ENCODE measurements at regions not wholly inside any gene's neighbourhood (a gene's known extent, or its start where the extent isn't known, plus 50 kb on each side); places are given as distances from the start of the nearest gene placed in this dataset.

GRCh38 chr5:4383102-4383501 lies 757.0 kb upstream of the ADAMTS16 start:
- Histone ChIP-seq H3K4me3 (no peak overlapping the region), H3K4me1 (no peaks in the 10 kb centered on the region), H3K27me3 (no peaks in the 10 kb centered on the region), H3K9me3 (no peaks in the 10 kb centered on the region), H3K36me3 (no peaks in the 10 kb centered on the region), H3K27ac (no peak overlapping the region)
- DNase-seq, result no peak
- 41% methylated on average over 4 of the region's 4 CpGs for WGBS (ENCODE audit: insufficient coverage, low coverage, low lambda C conversion rate, missing lambda C conversion rate)
- no peak for ATAC-seq
- no peak for TF ChIP-seq POLR2A (IDR thresholded peaks at IDR 0.05)
- no peak for TF ChIP-seq CTCF (IDR thresholded peaks at IDR 0.05)
- intact Hi-C loops (cut with DNase I), result no loop called here

GRCh38 chr5:4383518-4384198 lies 756.5 kb upstream of the ADAMTS16 start:
- DNase-seq (no peak), ATAC-seq (no peak)
- intact Hi-C loops (cut with DNase I), result no loop called here
- no peaks in the 10 kb centered on the region for H3K27me3 ChIP-seq
- H3K4me1 ChIP-seq, result no peaks in the 10 kb centered on the region
- no peak for TF ChIP-seq CTCF (IDR thresholded peaks at IDR 0.05)
- no peak for TF ChIP-seq POLR2A (IDR thresholded peaks at IDR 0.05)
- WGBS (ENCODE audit: insufficient coverage, low coverage, low lambda C conversion rate, missing lambda C conversion rate), result 48% methylated on average over 7 of the region's 7 CpGs
- H3K27ac ChIP-seq, result no peak overlapping the region
- H3K36me3 ChIP-seq, result no peaks in the 10 kb centered on the region
- no peak overlapping the region for H3K4me3 ChIP-seq
- no peaks in the 10 kb centered on the region for H3K9me3 ChIP-seq

- H3K9me3 ChIP-seq, result no peaks in the 10 kb centered on the region
- H3K4me3 ChIP-seq, result no peak overlapping the region
- no peaks in the 10 kb centered on the region for H3K4me1 ChIP-seq
- ATAC-seq (no peak), DNase-seq (no peak)
- H3K27me3 ChIP-seq, result no peaks in the 10 kb centered on the region
- intact Hi-C loops (cut with DNase I), result no loop called here
- 48% methylated on average over 6 of the region's 6 CpGs for WGBS (ENCODE audit: insufficient coverage, low coverage, low lambda C conversion rate, missing lambda C conversion rate)
- no peaks in the 10 kb centered on the region for H3K36me3 ChIP-seq
- no peak overlapping the region for H3K27ac ChIP-seq
- TF ChIP-seq CTCF (IDR thresholded peaks at IDR 0.05) (no peak), POLR2A (IDR thresholded peaks at IDR 0.05) (no peak)
These were observed 755.5 kb upstream of the ADAMTS16 start for GRCh38 chr5:4384649-4385048.

GRCh38 chr5:4386152-4386551 lies 754.0 kb upstream of the ADAMTS16 start:
- 50% methylated on average over 1 of the region's 1 CpG for whole genome bisulfite sequencing (ENCODE audit: insufficient coverage, low coverage, low lambda C conversion rate, missing lambda C conversion rate)
- H3K9me3 ChIP-seq, result no peaks in the 10 kb centered on the region
- TF ChIP-seq CTCF (IDR thresholded peaks at IDR 0.05) (no peak), POLR2A (IDR thresholded peaks at IDR 0.05) (no peak)
- no peak overlapping the region for H3K27ac ChIP-seq
- ATAC-seq (no peak), DNase-seq (no peak)
- intact Hi-C loops (cut with DNase I), result no loop called here
- H3K36me3 ChIP-seq, result no peaks in the 10 kb centered on the region
- H3K4me3 ChIP-seq, result no peak overlapping the region
- no peaks in the 10 kb centered on the region for H3K4me1 ChIP-seq
- H3K27me3 ChIP-seq, result no peaks in the 10 kb centered on the region

GRCh38 chr5:4387290-4387689 lies 752.8 kb upstream of the ADAMTS16 start:
- no peak overlapping the region for H3K27ac ChIP-seq
- peaks cover 0 to 1% (median 0%) of the 10 kb centered on the region in 4 donors for H3K9me3 ChIP-seq
- H3K27me3 ChIP-seq, result no peaks in the 10 kb centered on the region
- TF ChIP-seq POLR2A (IDR thresholded peaks at IDR 0.05), result no peak
- no peak for TF ChIP-seq CTCF (IDR thresholded peaks at IDR 0.05)
- no peaks in the 10 kb centered on the region for H3K36me3 ChIP-seq
- no peak for ATAC-seq
- DNase-seq, result no peak
- WGBS (ENCODE audit: insufficient coverage, low coverage, low lambda C conversion rate, missing lambda C conversion rate), result 48% methylated on average over 3 of the region's 3 CpGs
- no peaks in the 10 kb centered on the region for H3K4me1 ChIP-seq
- intact Hi-C loops (cut with DNase I), result no loop called here
- H3K4me3 ChIP-seq, result no peak overlapping the region
